GM23338 (cell line): ENCODE measurements at regions not wholly inside any gene's neighbourhood (a gene's known extent, or its start where the extent isn't known, plus 50 kb on each side); places are given as distances from the start of the nearest gene placed in this dataset.
A peak's percentile ranks its signal among the peaks of the same experiment; 100 is the strongest.

Experiments
- ATAC-seq: fragments of 200-7000 bp; cut with Tn5 transposase; 3 replicates; pipeline ENCODE4 v1.9.1; 2020
- DNase-seq: peaks from one replicate; pipeline ENCODE4 v3.0.0-alpha.2; 2015; ENCODE audit warnings: low spot score
- H2AFZ ChIP-seq: fragments of 200-600 bp; sonication (generic); 2 replicates; pipeline ENCODE4 v1.8.0; 2016; ENCODE audit warnings: antibody characterized with exemption, mild to moderate bottlenecking, moderate library complexity
- H3F3A ChIP-seq: fragments of 200-600 bp; sonication (generic); replicated peaks from 2 replicates; pipeline ENCODE4 v1.8.0; 2017; ENCODE audit warnings: antibody characterized with exemption, mixed run types, low read depth
- H3K27ac ChIP-seq: fragments of 200-600 bp; sonication (generic); 2 replicates; pipeline ENCODE4 v1.6.1; 2016; ENCODE audit warnings: low read depth
- H3K27me3 ChIP-seq: fragments of 200-600 bp; sonication (generic); 2 replicates; pipeline ENCODE4 v1.8.0; 2016; ENCODE audit warnings: mild to moderate bottlenecking, mixed run types, moderate library complexity; ENCODE audit not compliant: insufficient read depth
- H3K36me3 ChIP-seq: fragments of 200-600 bp; sonication (generic); 2 replicates; pipeline ENCODE4 v1.8.0; 2016; ENCODE audit warnings: mild to moderate bottlenecking; ENCODE audit not compliant: insufficient read depth
- H3K4me1 ChIP-seq: fragments of 200-600 bp; sonication (generic); 2 replicates; pipeline ENCODE4 v1.8.0; 2016; ENCODE audit warnings: mild to moderate bottlenecking, moderate library complexity; ENCODE audit not compliant: insufficient read depth
- H3K4me2 ChIP-seq: fragments of 200-600 bp; sonication (generic); 2 replicates; pipeline ENCODE4 v1.7.1; 2017; ENCODE audit warnings: mixed run types
- H3K4me3 ChIP-seq: fragments of 200-600 bp; sonication (generic); 2 replicates; pipeline ENCODE4 v1.6.1; 2016; ENCODE audit warnings: mixed run types
- H3K79me2 ChIP-seq: fragments of 200-600 bp; sonication (generic); replicated peaks from 2 replicates; pipeline ENCODE4 v1.8.0; 2017; ENCODE audit warnings: mild to moderate bottlenecking; ENCODE audit not compliant: insufficient read depth
- H3K9me2 ChIP-seq: fragments of 200-600 bp; sonication (generic); 2 replicates; pipeline ENCODE4 v1.8.0; 2017; ENCODE audit not compliant: insufficient read depth
- H4K20me1 ChIP-seq: fragments of 200-600 bp; sonication (generic); replicated peaks from 2 replicates; pipeline ENCODE4 v1.8.0; 2017; ENCODE audit warnings: mild to moderate bottlenecking; ENCODE audit not compliant: insufficient read depth
- H3K27ac Mint-ChIP-seq: 2 replicates; pipeline ENCODE4 v1.8.0; 2020; ENCODE audit warnings: inconsistent platforms, mild to moderate bottlenecking, moderate library complexity, mixed read lengths
- H3K27me3 Mint-ChIP-seq: 3 replicates; pipeline ENCODE4 v1.8.0; 2022; ENCODE audit warnings: low read depth, mild to moderate bottlenecking, moderate library complexity, mixed read lengths, inconsistent platforms; ENCODE audit not compliant: insufficient read depth, poor library complexity
- H3K36me3 Mint-ChIP-seq: 3 replicates; pipeline ENCODE4 v1.8.0; 2021; ENCODE audit warnings: low read depth, mild to moderate bottlenecking, inconsistent platforms, moderate library complexity, mixed read lengths
- H3K4me1 Mint-ChIP-seq: 3 replicates; pipeline ENCODE4 v1.8.0; 2020; ENCODE audit warnings: mild to moderate bottlenecking, inconsistent platforms, mixed read lengths
- H3K4me3 Mint-ChIP-seq: 3 replicates; pipeline ENCODE4 v1.8.0; 2021; ENCODE audit warnings: moderate library complexity, mild to moderate bottlenecking, inconsistent platforms, mixed read lengths
- H3K9me3 Mint-ChIP-seq: 3 replicates; pipeline ENCODE4 v1.8.0; 2020; ENCODE audit warnings: moderate library complexity, mild to moderate bottlenecking, inconsistent platforms, mixed read lengths
- CTCF ChIP-seq, 2 experiments: fragments of 200-600 bp in 1 of 2; sonication (generic) in 1 of 2; conservative IDR thresholded peaks; 2 replicates each; pipeline versions ENCODE4 v1.5.1 to v1.6.1; 2016 to 2017; ENCODE audit warnings: antibody characterized with exemption in 2 of 2, low read depth in 2 of 2, mild to moderate bottlenecking in 2 of 2, moderate library complexity in 1 of 2
- ETS1 ChIP-seq: IDR thresholded peaks from 2 replicates; pipeline ENCODE4 v1.6.1; 2016; ENCODE audit warnings: antibody characterized with exemption
- EZH2 ChIP-seq: fragments of 200-600 bp; sonication (generic); IDR thresholded peaks from one replicate; pipeline ENCODE4 v1.8.0; 2017; ENCODE audit warnings: antibody characterized with exemption, mild to moderate bottlenecking, low read depth; ENCODE audit not compliant: unreplicated experiment
- EZH2phosphoT487 ChIP-seq: fragments of 200-600 bp; sonication (generic); IDR thresholded peaks from one replicate; pipeline ENCODE4 v1.8.1; 2018; ENCODE audit warnings: antibody characterized with exemption; ENCODE audit not compliant: unreplicated experiment
- NANOG ChIP-seq: IDR thresholded peaks from 2 replicates; pipeline ENCODE4 v1.6.1; 2016; ENCODE audit warnings: antibody characterized with exemption, borderline replicate concordance
- REST ChIP-seq: IDR thresholded peaks from one replicate; pipeline ENCODE4 v1.6.1; 2018; ENCODE audit warnings: antibody characterized with exemption; ENCODE audit not compliant: unreplicated experiment
- STAT1 ChIP-seq: IDR thresholded peaks from one replicate; pipeline ENCODE4 v1.6.1; 2016; ENCODE audit warnings: antibody characterized with exemption; ENCODE audit not compliant: unreplicated experiment
- ZNF114 ChIP-seq: fragments of 250-450 bp; sonication (Bioruptor Pico); IDR thresholded peaks from 2 replicates; pipeline ENCODE4 v1.5.0; 2020; ENCODE audit warnings: mild to moderate bottlenecking, moderate library complexity

GRCh38 chr2:30385327-30385726 lies 61.7 kb upstream of the LCLAT1 start (continued):
- no peak for TF ChIP-seq STAT1
- TF ChIP-seq EZH2phosphoT487 = no peak
- TF ChIP-seq ETS1 = no peak
- TF ChIP-seq REST = peak; percentile 88

- no peak overlapping the region for H3K4me3 ChIP-seq
- Mint-ChIP-seq H3K27me3 (no peaks in the 10 kb centered on the region), H3K36me3 (no peaks in the 10 kb centered on the region), H3K9me3 (no peaks in the 10 kb centered on the region), H3K27ac (no peak overlapping the region; the same call in 1 of the 2 replicates), H3K4me1 (peaks cover 2% of the 10 kb centered on the region; the same call in 2 of the 3 replicates), H3K4me3 (no peak overlapping the region)
- H3K4me1 ChIP-seq = 0 out of 2 replicates have a peak, but pooled peaks cover 3% of the 10 kb centered on the region
- H3K36me3 ChIP-seq = no peaks in the 10 kb centered on the region
- no peak overlapping the region for H3K4me2 ChIP-seq
- no peak for ATAC-seq
- H3K27me3 ChIP-seq = no peaks in the 10 kb centered on the region
- no peaks in the 10 kb centered on the region for H4K20me1 ChIP-seq
- H3K27ac ChIP-seq = no peak overlapping the region
- no peaks in the 10 kb centered on the region for H3K9me2 ChIP-seq
- no peaks in the 10 kb centered on the region for H3F3A ChIP-seq
- no peak overlapping the region for H2AFZ ChIP-seq
- DNase-seq = no peak
- H3K79me2 ChIP-seq = no peaks in the 10 kb centered on the region
- no peak for TF ChIP-seq STAT1
- TF ChIP-seq EZH2phosphoT487 = no peak
- no peak for TF ChIP-seq REST
- TF ChIP-seq ZNF114 = no peak
- TF ChIP-seq EZH2 = no peak
- TF ChIP-seq NANOG = no peak
- no peak for TF ChIP-seq ETS1
- no peak for TF ChIP-seq CTCF (conservative IDR thresholded peaks at IDR 0.05; ENCODE audit: low read depth in 2 of 2)
Measured at GRCh38 chr2:30392097-30392496, 54.9 kb upstream of the LCLAT1 start.
